ENCODE measurements at regions not wholly inside any gene's neighbourhood (a gene's known extent, or its start where the extent isn't known, plus 50 kb on each side); places are given as distances from the start of the nearest gene placed in this dataset.

- no peak for DNase-seq
Observed at GRCh38 chr3:68142441-68142840, 488.0 kb upstream of the SUCLG2 start.

- no peak for DNase-seq
Observed at GRCh38 chr3:68139897-68140296, 485.5 kb upstream of the SUCLG2 start.

GRCh38 chr3:68136411-68136810, 482.0 kb upstream of the SUCLG2 start:
- DNase-seq: no peak

GRCh38 chr3:68135067-68135466, 480.7 kb upstream of the SUCLG2 start:
- no peak for DNase-seq

GRCh38 chr3:68129065-68129464, 474.7 kb upstream of the SUCLG2 start:
- DNase-seq: no peak

GRCh38 chr3:68123231-68123630, 468.8 kb upstream of the SUCLG2 start:
- DNase-seq: no peak

GRCh38 chr3:68121287-68121686, 466.9 kb upstream of the SUCLG2 start:
- DNase-seq: no peak

- no peak for DNase-seq
Observed at GRCh38 chr3:68116580-68116979, 462.2 kb upstream of the SUCLG2 start.

GRCh38 chr3:68103811-68104210, 449.4 kb upstream of the SUCLG2 start:
- DNase-seq: no peak

- no peak for DNase-seq
Observed at GRCh38 chr3:68090571-68090970, 436.2 kb upstream of the SUCLG2 start.

- no peak for DNase-seq
Observed at GRCh38 chr3:68089572-68090011, 435.2 kb upstream of the SUCLG2 start.

- DNase-seq: no peak
Observed at GRCh38 chr3:68088636-68089035, 434.2 kb upstream of the SUCLG2 start.

- no peak for DNase-seq
Observed at GRCh38 chr3:68088216-68088615, 433.8 kb upstream of the SUCLG2 start.

GRCh38 chr3:68072062-68072461, 417.6 kb upstream of the SUCLG2 start:
- DNase-seq: no peak

GRCh38 chr3:68070186-68070585, 415.8 kb upstream of the SUCLG2 start:
- DNase-seq: no peak

GRCh38 chr3:68067314-68067713, 412.9 kb upstream of the SUCLG2 start:
- DNase-seq: no peak

GRCh38 chr3:68062926-68063325, 408.5 kb upstream of the SUCLG2 start:
- DNase-seq: no peak

- no peak for DNase-seq
Observed at GRCh38 chr3:68060910-68061309, 406.5 kb upstream of the SUCLG2 start.

GRCh38 chr3:68060191-68060590, 405.8 kb upstream of the SUCLG2 start:
- DNase-seq: no peak

- DNase-seq: no peak
Observed at GRCh38 chr3:68059628-68060152, 405.3 kb upstream of the SUCLG2 start.

- no peak for DNase-seq
Observed at GRCh38 chr3:68057637-68058320, 403.4 kb upstream of the SUCLG2 start.

GRCh38 chr3:68056556-68056955, 402.1 kb upstream of the SUCLG2 start:
- no peak for DNase-seq

- no peak for DNase-seq
Observed at GRCh38 chr3:68055215-68055614, 400.8 kb upstream of the SUCLG2 start.

- no peak for DNase-seq
Observed at GRCh38 chr3:68049776-68050175, 395.4 kb upstream of the SUCLG2 start.

- no peak for DNase-seq
Observed at GRCh38 chr3:68045976-68046375, 391.6 kb upstream of the SUCLG2 start.

All from AML-193 (cell line).